ENCODE measurements at regions not wholly inside any gene's neighbourhood (a gene's known extent, or its start where the extent isn't known, plus 50 kb on each side); places are given as distances from the start of the nearest gene placed in this dataset.
"Not testable (repeated sequence)": the region's sequence is repeated elsewhere in the genome, so short reads cannot be mapped to it uniquely, and the experiment has no call there.

- no peak for DNase-seq
Observed at GRCh38 chr12:46538976-46539375, 166.4 kb upstream of the SLC38A2 start.

- no peak for DNase-seq
Observed at GRCh38 chr12:46537387-46537955, 164.9 kb upstream of the SLC38A2 start.

- DNase-seq: not testable (repeated sequence)
Observed at GRCh38 chr12:46536316-46536715, 163.7 kb upstream of the SLC38A2 start.

- no peak for DNase-seq
Observed at GRCh38 chr12:46535907-46536306, 163.3 kb upstream of the SLC38A2 start.

- DNase-seq: no peak
Observed at GRCh38 chr12:46535376-46535775, 162.8 kb upstream of the SLC38A2 start.

GRCh38 chr12:46534327-46534840 lies 161.8 kb upstream of the SLC38A2 start:
- no peak for DNase-seq

GRCh38 chr12:46533723-46534122 lies 161.2 kb upstream of the SLC38A2 start:
- DNase-seq: no peak

GRCh38 chr12:46531804-46532203 lies 159.2 kb upstream of the SLC38A2 start:
- DNase-seq: no peak

- no peak for DNase-seq
Observed at GRCh38 chr12:46531059-46531785, 158.6 kb upstream of the SLC38A2 start.

GRCh38 chr12:46530373-46531056 lies 157.9 kb upstream of the SLC38A2 start:
- DNase-seq: no peak

- DNase-seq: no peak
Observed at GRCh38 chr12:46526233-46526632, 153.7 kb upstream of the SLC38A2 start.

GRCh38 chr12:46524778-46525177 lies 152.2 kb upstream of the SLC38A2 start:
- DNase-seq: no peak

- peak; percentile 70 for DNase-seq
Observed at GRCh38 chr12:46523863-46524770, 151.5 kb upstream of the SLC38A2 start.

GRCh38 chr12:46523446-46523845 lies 150.9 kb upstream of the SLC38A2 start:
- DNase-seq: no peak

- DNase-seq: no peak
Observed at GRCh38 chr12:46522071-46522470, 149.5 kb upstream of the SLC38A2 start.

GRCh38 chr12:46521145-46521544 lies 148.6 kb upstream of the SLC38A2 start:
- DNase-seq: no peak

GRCh38 chr12:46519407-46519806 lies 146.8 kb upstream of the SLC38A2 start:
- DNase-seq: no peak

GRCh38 chr12:46518729-46519128 lies 146.2 kb upstream of the SLC38A2 start:
- DNase-seq: no peak

GRCh38 chr12:46518169-46518568 lies 145.6 kb upstream of the SLC38A2 start:
- no peak for DNase-seq

- DNase-seq: no peak
Observed at GRCh38 chr12:46517579-46517962, 145.0 kb upstream of the SLC38A2 start.

- no peak for DNase-seq
Observed at GRCh38 chr12:46516933-46517578, 144.5 kb upstream of the SLC38A2 start.

- no peak for DNase-seq
Observed at GRCh38 chr12:46516238-46516932, 143.8 kb upstream of the SLC38A2 start.

All from kidney glomerular epithelial cell (primary cell).